Testis (tissue), 2 donors: ENCODE measurements at regions not wholly inside any gene's neighbourhood (a gene's known extent, or its start where the extent isn't known, plus 50 kb on each side); places are given as distances from the start of the nearest gene placed in this dataset.

Experiments
- DNase-seq: peaks from one replicate; pipeline ENCODE4 v3.0.0-alpha.2; 2019
- H3K27ac ChIP-seq, 2 donors: fragments of 200-600 bp; sonication (generic); one replicate each; pipeline ENCODE4 v1.5.1; 2019
- H3K27me3 ChIP-seq: fragments of 200-600 bp; sonication (generic); one replicate; pipeline ENCODE4 v1.5.1; 2019
- H3K36me3 ChIP-seq: fragments of 200-600 bp; sonication (generic); one replicate; pipeline ENCODE4 v1.5.1; 2017; ENCODE audit warnings: low read depth; ENCODE audit errors: missing control alignments
- H3K4me1 ChIP-seq: fragments of 200-600 bp; sonication (generic); one replicate; pipeline ENCODE4 v1.5.1; 2019
- H3K4me3 ChIP-seq, 2 donors: fragments of 200-600 bp; sonication (generic); one replicate each; pipeline ENCODE4 v1.5.1; 2017 to 2019
- H3K9me3 ChIP-seq: fragments of 200-600 bp; sonication (generic); one replicate; pipeline ENCODE4 v1.5.1; 2017
- POLR2A ChIP-seq: fragments of 450-650 bp; IDR thresholded peaks from one replicate; pipeline ENCODE4 v1.6.1; 2017; ENCODE audit warnings: antibody characterized with exemption, mild to moderate bottlenecking, moderate library complexity
- WGBS, 2 donors: methylation state at CpG; one replicate each; pipeline ENCODE4 v1.1.5; 2018; 5-methylcytosine and 5-hydroxymethylcytosine counted together
- intact Hi-C: fragments of 100-400 bp; cut with DNase I; formaldehyde crosslinking; loops from one replicate; pipeline ENCODE4 v1.15.1; 2023; ENCODE audit warnings: low total_unique reads
- TF ChIP-seq, protein P1 (sequence below), 3 experiments: fragments of 450-650 bp in 2 of 3; fragments of 200-600 bp in 1 of 3; sonication (generic) in 1 of 3; IDR thresholded peaks; one replicate each; pipeline ENCODE4 v1.5.1; 2016 to 2019; ENCODE audit warnings: antibody characterized with exemption in 3 of 3, mild to moderate bottlenecking in 2 of 3, moderate library complexity in 1 of 3

DNA sequence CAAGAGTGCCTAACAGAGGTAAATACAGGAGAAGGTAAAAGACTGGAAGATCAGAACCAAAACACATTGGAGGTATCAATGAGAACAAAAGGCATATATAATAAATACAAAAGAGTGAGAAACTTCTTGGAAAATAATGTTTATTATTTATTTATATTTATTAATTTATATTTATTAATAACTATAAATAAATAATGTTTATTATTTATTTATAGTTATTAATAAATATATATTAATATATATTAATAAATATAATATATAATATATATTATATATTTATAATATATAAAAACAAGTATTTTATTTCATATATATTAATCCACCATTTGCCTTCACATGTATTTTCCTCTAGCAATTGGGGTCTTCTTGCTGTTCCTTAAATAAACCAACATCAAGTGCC is 391.9 kb downstream of the GPATCH2 start:
- intact Hi-C loops, result no loop called here
- TF ChIP-seq, protein P1, sequence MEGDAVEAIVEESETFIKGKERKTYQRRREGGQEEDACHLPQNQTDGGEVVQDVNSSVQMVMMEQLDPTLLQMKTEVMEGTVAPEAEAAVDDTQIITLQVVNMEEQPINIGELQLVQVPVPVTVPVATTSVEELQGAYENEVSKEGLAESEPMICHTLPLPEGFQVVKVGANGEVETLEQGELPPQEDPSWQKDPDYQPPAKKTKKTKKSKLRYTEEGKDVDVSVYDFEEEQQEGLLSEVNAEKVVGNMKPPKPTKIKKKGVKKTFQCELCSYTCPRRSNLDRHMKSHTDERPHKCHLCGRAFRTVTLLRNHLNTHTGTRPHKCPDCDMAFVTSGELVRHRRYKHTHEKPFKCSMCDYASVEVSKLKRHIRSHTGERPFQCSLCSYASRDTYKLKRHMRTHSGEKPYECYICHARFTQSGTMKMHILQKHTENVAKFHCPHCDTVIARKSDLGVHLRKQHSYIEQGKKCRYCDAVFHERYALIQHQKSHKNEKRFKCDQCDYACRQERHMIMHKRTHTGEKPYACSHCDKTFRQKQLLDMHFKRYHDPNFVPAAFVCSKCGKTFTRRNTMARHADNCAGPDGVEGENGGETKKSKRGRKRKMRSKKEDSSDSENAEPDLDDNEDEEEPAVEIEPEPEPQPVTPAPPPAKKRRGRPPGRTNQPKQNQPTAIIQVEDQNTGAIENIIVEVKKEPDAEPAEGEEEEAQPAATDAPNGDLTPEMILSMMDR (IDR thresholded peaks at IDR 0.05), result no peak
- TF ChIP-seq POLR2A, result no peak
- Histone ChIP-seq H3K4me3 (no peak overlapping the region), H3K4me1 (no peaks in the 10 kb centered on the region), H3K36me3 (no peaks in the 10 kb centered on the region), H3K27ac (no peak overlapping the region), H3K27me3 (no peaks in the 10 kb centered on the region), H3K9me3 (no peaks in the 10 kb centered on the region)
- DNase-seq, result no peak

DNA sequence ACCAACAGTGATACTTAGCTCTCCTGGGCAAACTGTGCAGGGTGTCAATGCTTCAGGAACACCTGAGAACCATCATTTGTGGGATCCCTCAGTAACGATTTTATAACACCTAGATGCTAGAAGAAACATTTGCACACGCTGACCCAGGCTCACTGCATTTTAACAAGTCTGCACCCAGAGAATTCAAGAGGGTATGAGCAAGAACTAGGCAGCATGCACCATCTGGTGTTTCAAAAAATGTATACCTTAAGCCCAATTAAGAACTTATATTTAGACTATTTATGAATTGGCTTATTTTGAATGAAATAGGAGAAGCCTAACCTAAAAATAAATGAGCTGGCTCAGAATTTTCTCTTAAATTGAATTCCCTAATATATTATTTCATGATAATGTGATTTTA is 400.5 kb downstream of the GPATCH2 start:
- Histone ChIP-seq H3K4me3 (no peak overlapping the region), H3K27me3 (no peaks in the 10 kb centered on the region), H3K4me1 (no peaks in the 10 kb centered on the region), H3K36me3 (no peaks in the 10 kb centered on the region), H3K27ac (no peak overlapping the region), H3K9me3 (no peaks in the 10 kb centered on the region)
- 68 to 79% methylated on average over 2 of the region's 2 CpGs for WGBS, 2 donors
- TF ChIP-seq, protein P1 (IDR thresholded peaks at IDR 0.05), result no peak
- TF ChIP-seq POLR2A, result no peak
- DNase-seq, result no peak
- intact Hi-C loops, result no loop called here

DNA sequence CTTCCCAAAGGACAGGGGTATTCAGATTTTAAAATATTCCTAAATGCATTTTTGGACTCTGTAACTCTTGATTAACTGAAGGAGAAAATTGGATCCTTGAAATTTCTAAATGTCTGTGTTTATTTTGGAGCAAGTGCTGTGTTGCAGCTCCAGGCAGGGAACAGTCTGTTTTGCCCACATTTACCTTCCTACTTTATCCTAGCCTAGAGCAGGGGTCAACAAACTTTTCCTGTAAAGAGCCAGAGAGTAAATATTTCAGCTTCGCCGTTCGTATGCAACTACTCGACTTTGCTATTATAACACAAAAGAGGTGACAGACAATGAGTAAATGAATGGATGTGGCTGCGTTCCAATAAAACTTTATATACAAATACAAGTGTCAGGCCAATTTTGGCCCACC is 402.2 kb downstream of the GPATCH2 start:
- H3K36me3 ChIP-seq, result no peaks in the 10 kb centered on the region
- no peak for TF ChIP-seq POLR2A
- TF ChIP-seq, protein P1 (IDR thresholded peaks at IDR 0.05), result no peak
- H3K4me1 ChIP-seq, result no peaks in the 10 kb centered on the region
- intact Hi-C loops, result no loop called here
- 60 to 75% methylated on average over 5 of the region's 5 CpGs for WGBS, 2 donors
- DNase-seq, result no peak
- no peak overlapping the region for H3K27ac ChIP-seq
- no peaks in the 10 kb centered on the region for H3K9me3 ChIP-seq
- no peak overlapping the region for H3K4me3 ChIP-seq
- no peaks in the 10 kb centered on the region for H3K27me3 ChIP-seq

DNA sequence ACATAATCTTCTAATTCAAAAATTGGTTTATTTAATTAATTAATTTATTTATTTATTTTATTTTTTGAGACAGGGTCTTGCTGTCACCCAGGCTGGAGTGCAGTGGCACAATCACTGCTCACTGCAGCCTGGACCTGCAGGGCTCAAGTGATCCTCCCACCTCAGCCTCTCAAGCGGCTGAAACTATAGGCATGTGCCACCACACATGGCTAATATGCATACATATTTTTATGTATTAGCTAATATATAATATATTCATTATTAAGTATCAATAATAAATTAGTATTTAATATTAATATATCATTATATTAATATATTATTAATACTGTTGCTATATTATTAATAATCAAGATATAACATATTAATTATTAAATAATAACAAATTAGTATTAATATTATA is 406.7 kb downstream of the GPATCH2 start:
- DNase-seq, result no peak
- 93% methylated on average over 1 of the region's 1 CpG for WGBS, 2 donors
- no peaks in the 10 kb centered on the region for H3K27me3 ChIP-seq
- no peaks in the 10 kb centered on the region for H3K4me1 ChIP-seq
- no peaks in the 10 kb centered on the region for H3K36me3 ChIP-seq
- no peak overlapping the region for H3K27ac ChIP-seq
- no peaks in the 10 kb centered on the region for H3K9me3 ChIP-seq
- no peak overlapping the region for H3K4me3 ChIP-seq
- no peak for TF ChIP-seq POLR2A
- TF ChIP-seq, protein P1 (IDR thresholded peaks at IDR 0.05), result no peak
- intact Hi-C loops, result no loop called here

DNA sequence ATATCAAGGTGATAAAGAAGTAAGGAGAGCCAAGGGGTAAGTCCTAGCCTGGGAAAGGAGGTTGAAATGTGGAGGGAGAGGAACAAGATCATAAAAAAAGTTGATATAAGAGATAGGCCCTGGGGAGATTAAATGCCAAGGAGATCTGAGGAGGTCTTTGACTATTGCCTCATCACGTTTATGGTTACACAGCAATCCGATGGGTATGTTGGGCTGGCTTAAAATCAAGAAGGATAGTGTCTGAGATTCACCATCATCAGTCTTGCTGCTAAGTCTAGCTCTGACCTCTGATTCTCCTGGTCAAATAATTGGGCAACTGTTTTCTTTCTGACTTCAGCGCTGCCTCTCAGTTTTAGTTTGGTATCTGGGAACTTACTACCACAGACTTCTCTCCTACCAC is 416.3 kb downstream of the GPATCH2 start:
- Histone ChIP-seq H3K4me1 (no peaks in the 10 kb centered on the region), H3K27ac (no peak overlapping the region), H3K9me3 (no peaks in the 10 kb centered on the region), H3K27me3 (no peaks in the 10 kb centered on the region), H3K4me3 (no peak overlapping the region), H3K36me3 (no peaks in the 10 kb centered on the region)
- intact Hi-C loops, result no loop called here
- TF ChIP-seq, protein P1 (IDR thresholded peaks at IDR 0.05), result no peak
- TF ChIP-seq POLR2A, result no peak
- no peak for DNase-seq
- 78 to 83% methylated on average over 3 of the region's 3 CpGs for WGBS, 2 donors
